Ishikawa (cell line): ENCODE measurements at regions not wholly inside any gene's neighbourhood (a gene's known extent, or its start where the extent isn't known, plus 50 kb on each side); places are given as distances from the start of the nearest gene placed in this dataset.

ENCODE experiments used
- CEBPB ChIP-seq: IDR thresholded peaks from 2 replicates; pipeline ENCODE4 v1.6.1; 2012
- CREB1 ChIP-seq: IDR thresholded peaks from 2 replicates; pipeline ENCODE4 v1.6.1; 2012; ENCODE audit warnings: low read depth
- EGR1 ChIP-seq: IDR thresholded peaks from 2 replicates; pipeline ENCODE4 v1.6.1; 2012
- EP300 ChIP-seq: IDR thresholded peaks from 2 replicates; pipeline ENCODE4 v1.6.1; 2012; ENCODE audit warnings: borderline replicate concordance
- FOXM1 ChIP-seq: IDR thresholded peaks from 2 replicates; pipeline ENCODE4 v1.6.1; 2012; ENCODE audit warnings: low read depth, borderline replicate concordance
- NFIC ChIP-seq: IDR thresholded peaks from 2 replicates; pipeline ENCODE4 v1.6.1; 2012
- RAD21 ChIP-seq: IDR thresholded peaks from 2 replicates; pipeline ENCODE4 v1.6.1; 2012; ENCODE audit warnings: low read depth
- TAF1 ChIP-seq: IDR thresholded peaks from 2 replicates; pipeline ENCODE4 v1.6.1; 2012; ENCODE audit warnings: low read depth, mild to moderate bottlenecking
- TCF12 ChIP-seq: IDR thresholded peaks from 2 replicates; pipeline ENCODE4 v1.6.1; 2012; ENCODE audit warnings: low read depth
- TEAD4 ChIP-seq: IDR thresholded peaks from 2 replicates; pipeline ENCODE4 v1.6.1; 2012
- YY1 ChIP-seq: IDR thresholded peaks from 2 replicates; pipeline ENCODE4 v1.6.1; 2012; ENCODE audit warnings: low read depth
- ZBTB7A ChIP-seq: IDR thresholded peaks from 2 replicates; pipeline ENCODE4 v1.6.1; 2012; ENCODE audit warnings: low read depth
- TF ChIP-seq, protein P1 (sequence below): IDR thresholded peaks from 2 replicates; pipeline ENCODE4 v1.6.1; 2012
- TF ChIP-seq, protein P2 (sequence below): IDR thresholded peaks from 2 replicates; pipeline ENCODE4 v1.6.1; 2012
- TF ChIP-seq, protein P3 (sequence below): IDR thresholded peaks from 2 replicates; pipeline ENCODE4 v1.6.1; 2012; ENCODE audit warnings: low read depth, mild to moderate bottlenecking

DNA sequence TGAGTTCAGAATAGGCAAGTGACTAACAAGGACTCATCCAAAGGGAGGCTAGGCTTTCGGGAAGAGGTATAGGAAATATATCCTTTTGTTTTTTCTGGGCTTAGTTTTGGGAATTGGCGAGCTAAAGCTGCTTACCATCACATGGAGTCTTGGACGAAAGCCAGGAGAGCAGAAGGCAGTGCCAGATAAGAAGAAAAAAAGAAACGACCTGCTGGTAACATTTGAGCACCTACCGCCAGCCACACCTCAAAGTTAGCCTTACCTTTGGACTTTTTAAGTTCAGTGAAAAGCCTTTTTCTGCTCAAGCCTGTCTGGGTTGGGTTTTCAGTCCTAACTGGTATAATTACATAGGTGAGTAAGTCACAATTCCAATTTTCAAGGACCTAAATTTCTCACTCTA lies 85.1 kb upstream of the LCORL start:
- no peak for TF ChIP-seq ZBTB7A

DNA sequence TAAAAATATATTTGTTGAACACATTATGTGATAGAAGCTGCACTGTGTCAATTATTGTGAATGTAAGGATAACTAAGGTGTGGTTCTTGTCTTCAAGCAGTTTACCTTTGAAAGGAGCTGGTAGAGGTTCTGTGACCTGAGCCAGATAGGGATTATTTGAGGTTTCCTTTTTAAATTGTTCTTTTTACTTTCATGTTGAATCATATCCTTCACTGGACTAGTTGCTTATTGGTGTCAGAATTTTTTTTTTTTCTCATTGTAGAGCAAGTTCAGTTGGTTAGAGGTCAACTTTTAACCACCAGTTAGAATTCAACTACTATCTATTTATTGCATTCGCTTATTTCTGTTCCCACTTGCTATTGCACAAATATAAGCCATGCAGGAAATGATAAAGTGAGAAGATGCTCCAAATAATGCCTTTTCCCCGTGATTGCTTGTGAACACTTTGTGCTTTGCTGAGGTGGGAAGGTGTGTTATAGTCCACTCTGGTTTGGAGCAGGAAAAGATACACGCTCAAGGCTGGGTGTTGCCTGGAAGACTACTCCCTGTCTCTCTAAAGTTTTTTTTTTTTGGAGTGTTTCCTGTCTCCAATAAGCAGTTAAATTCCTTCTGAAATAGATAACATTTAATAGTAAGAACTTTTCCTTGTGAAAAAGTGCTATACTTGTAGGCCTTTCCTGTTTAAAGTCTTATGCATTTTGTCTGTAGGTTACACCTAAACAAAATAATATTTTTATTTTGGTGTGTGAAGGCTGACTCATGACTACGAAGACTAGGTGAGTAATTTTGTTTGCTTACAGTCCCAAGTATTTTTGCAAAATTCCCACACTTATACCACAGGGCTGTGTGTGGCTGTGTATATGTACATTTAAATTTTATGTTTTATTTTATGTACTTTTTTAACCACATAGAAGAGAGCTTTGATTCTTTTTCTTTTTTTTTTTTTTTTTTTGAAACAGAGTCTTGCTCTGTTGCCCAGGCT lies 83.8 kb upstream of the LCORL start:
- no peak for TF ChIP-seq YY1
- TF ChIP-seq, protein P1, sequence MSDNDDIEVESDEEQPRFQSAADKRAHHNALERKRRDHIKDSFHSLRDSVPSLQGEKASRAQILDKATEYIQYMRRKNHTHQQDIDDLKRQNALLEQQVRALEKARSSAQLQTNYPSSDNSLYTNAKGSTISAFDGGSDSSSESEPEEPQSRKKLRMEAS, result no peak
- no peak for TF ChIP-seq NFIC
- TF ChIP-seq TAF1, result no peak
- no peak for TF ChIP-seq EP300
- TF ChIP-seq CREB1, result no peak
- TF ChIP-seq ZBTB7A, result no peak
- no peak for TF ChIP-seq TEAD4
- no peak for TF ChIP-seq EGR1
- TF ChIP-seq FOXM1, result no peak

DNA sequence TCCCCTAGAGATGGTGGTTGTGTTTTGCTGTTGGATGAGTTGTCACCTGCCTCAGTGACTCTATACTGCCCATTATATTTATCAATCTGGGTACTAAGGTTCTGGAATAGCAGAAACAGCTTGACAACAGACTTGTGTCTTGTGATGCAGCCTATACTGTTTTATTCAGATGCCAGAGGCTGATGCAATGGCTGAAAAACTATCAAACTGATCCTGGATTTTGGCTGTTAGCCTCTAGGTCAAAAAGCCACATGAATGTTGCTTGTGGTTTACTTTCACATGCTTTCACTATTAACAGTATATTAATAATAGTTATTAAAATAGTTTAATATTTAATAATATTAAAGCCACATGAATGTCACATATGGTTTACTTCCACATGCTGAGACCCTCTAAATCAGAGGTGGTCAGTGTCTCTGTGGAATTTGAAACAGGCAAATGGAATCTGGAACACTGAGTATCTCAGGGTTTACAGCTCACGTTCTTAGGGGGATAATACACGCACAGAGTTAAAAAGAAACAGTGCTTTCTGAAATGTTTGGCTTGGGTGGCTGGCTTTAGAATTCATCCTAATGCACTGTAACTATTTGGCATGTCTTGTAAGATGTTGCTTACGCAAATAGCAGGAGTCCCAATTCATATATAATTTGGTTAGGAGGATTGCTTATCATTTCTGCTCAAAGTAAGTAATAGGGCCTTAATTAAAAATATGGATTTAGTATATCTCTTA lies 82.5 kb upstream of the LCORL start:
- no peak for TF ChIP-seq TEAD4

DNA sequence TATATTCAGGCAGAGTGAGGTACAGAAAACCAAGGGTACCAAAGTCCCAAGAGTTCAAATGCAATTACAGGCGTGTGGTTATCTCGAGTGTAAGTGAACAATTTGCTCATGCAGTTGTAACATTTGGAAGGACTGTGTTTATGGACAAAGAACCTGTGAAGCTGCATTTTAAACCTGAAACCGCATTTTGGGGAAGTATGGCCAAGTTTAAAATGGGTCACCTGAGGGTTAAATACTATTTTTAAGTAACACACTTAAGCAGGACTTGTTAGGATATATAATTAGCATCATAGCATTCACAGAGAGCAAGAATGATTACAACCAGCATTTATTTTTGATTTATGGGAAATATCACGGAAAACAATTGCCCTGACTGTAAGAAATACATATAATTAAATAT lies 79.1 kb upstream of the LCORL start:
- TF ChIP-seq, protein P2, sequence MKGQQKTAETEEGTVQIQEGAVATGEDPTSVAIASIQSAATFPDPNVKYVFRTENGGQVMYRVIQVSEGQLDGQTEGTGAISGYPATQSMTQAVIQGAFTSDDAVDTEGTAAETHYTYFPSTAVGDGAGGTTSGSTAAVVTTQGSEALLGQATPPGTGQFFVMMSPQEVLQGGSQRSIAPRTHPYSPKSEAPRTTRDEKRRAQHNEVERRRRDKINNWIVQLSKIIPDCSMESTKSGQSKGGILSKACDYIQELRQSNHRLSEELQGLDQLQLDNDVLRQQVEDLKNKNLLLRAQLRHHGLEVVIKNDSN, result no peak
- TF ChIP-seq YY1, result no peak
- TF ChIP-seq, protein P3, sequence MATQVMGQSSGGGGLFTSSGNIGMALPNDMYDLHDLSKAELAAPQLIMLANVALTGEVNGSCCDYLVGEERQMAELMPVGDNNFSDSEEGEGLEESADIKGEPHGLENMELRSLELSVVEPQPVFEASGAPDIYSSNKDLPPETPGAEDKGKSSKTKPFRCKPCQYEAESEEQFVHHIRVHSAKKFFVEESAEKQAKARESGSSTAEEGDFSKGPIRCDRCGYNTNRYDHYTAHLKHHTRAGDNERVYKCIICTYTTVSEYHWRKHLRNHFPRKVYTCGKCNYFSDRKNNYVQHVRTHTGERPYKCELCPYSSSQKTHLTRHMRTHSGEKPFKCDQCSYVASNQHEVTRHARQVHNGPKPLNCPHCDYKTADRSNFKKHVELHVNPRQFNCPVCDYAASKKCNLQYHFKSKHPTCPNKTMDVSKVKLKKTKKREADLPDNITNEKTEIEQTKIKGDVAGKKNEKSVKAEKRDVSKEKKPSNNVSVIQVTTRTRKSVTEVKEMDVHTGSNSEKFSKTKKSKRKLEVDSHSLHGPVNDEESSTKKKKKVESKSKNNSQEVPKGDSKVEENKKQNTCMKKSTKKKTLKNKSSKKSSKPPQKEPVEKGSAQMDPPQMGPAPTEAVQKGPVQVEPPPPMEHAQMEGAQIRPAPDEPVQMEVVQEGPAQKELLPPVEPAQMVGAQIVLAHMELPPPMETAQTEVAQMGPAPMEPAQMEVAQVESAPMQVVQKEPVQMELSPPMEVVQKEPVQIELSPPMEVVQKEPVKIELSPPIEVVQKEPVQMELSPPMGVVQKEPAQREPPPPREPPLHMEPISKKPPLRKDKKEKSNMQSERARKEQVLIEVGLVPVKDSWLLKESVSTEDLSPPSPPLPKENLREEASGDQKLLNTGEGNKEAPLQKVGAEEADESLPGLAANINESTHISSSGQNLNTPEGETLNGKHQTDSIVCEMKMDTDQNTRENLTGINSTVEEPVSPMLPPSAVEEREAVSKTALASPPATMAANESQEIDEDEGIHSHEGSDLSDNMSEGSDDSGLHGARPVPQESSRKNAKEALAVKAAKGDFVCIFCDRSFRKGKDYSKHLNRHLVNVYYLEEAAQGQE, result no peak
- TF ChIP-seq EP300, result no peak
- no peak for TF ChIP-seq TAF1
- TF ChIP-seq TCF12, result no peak
- TF ChIP-seq CREB1, result no peak
- no peak for TF ChIP-seq RAD21
- no peak for TF ChIP-seq EGR1
- TF ChIP-seq, protein P1, result no peak
- TF ChIP-seq TEAD4, result no peak
- TF ChIP-seq CEBPB, result no peak
- no peak for TF ChIP-seq ZBTB7A
- no peak for TF ChIP-seq NFIC

DNA sequence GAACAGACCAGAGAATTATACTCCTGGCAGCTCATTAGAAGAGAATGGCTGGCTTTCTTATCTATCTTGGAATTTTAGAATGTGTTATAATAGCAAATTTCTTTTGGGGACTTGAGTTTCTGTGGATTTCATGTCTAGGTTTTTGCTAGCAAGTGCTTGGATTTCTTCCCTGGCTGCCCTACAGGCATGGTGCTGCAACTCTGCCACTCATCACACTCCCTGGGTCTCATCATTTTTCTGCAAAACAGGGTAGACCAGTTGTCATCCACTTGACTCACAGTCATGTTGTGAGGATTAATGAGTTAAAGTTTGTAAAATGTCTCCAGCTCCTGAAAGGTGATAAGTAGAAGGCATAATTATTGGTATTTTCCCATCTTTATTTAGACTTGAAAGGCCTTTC lies 60.7 kb upstream of the LCORL start:
- TF ChIP-seq CEBPB, result no peak
- TF ChIP-seq NFIC, result no peak
- TF ChIP-seq FOXM1, result no peak
- no peak for TF ChIP-seq YY1
- TF ChIP-seq, protein P1, result no peak
- no peak for TF ChIP-seq TEAD4
- no peak for TF ChIP-seq ZBTB7A
- no peak for TF ChIP-seq TAF1
- TF ChIP-seq, protein P2, result no peak
- TF ChIP-seq TCF12, result no peak
- TF ChIP-seq, protein P3, result no peak
- no peak for TF ChIP-seq EP300
- no peak for TF ChIP-seq RAD21
- TF ChIP-seq CREB1, result no peak
- TF ChIP-seq EGR1, result no peak

DNA sequence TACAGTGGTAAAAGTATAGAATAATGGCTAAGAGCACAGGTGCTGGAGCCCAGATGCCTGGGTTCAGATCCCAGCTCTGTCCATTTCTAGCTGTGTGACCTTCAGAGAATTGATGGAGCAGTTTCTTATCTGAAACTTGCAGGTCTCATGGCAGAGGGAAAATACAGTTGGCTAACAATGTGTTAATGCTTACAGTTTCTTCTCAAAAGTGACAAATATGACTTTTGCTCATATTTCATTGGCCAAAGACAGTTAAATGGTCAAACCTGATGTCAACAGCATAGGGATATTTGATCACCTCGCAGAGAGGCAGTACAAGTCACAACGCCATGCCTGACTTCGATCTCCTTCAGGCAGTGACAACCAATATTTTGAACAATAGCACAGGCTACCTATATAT lies 60.2 kb upstream of the LCORL start:
- no peak for TF ChIP-seq RAD21
- TF ChIP-seq EP300, result no peak
- TF ChIP-seq NFIC, result no peak
- no peak for TF ChIP-seq CREB1
- no peak for TF ChIP-seq YY1
- TF ChIP-seq EGR1, result no peak
- TF ChIP-seq, protein P1, result no peak
